GM06990 (cell line): ENCODE measurements at regions not wholly inside any gene's neighbourhood (a gene's known extent, or its start where the extent isn't known, plus 50 kb on each side); places are given as distances from the start of the nearest gene placed in this dataset.

Experiments
- DNase-seq: peaks from one replicate; pipeline ENCODE4 v3.0.0-alpha.2; 2011; ENCODE audit not compliant: insufficient read length; ENCODE audit errors: extremely low read depth
- H3K27me3 ChIP-seq: replicated peaks from 2 replicates; pipeline ENCODE4 v1.6.0; 2011; ENCODE audit warnings: low read length; ENCODE audit not compliant: control insufficient read depth, insufficient read depth
- H3K36me3 ChIP-seq: 2 replicates; pipeline ENCODE4 v1.5.1; 2011; ENCODE audit warnings: low read length; ENCODE audit not compliant: control insufficient read depth, insufficient read depth
- H3K4me3 ChIP-seq: replicated peaks from 2 replicates; pipeline ENCODE4 v1.5.1; 2011; ENCODE audit warnings: low read depth, mild to moderate bottlenecking, control low read depth, low read length
- TF ChIP-seq, protein P1 (sequence below): IDR thresholded peaks from 2 replicates; pipeline ENCODE4 v1.5.1; 2011; ENCODE audit warnings: low read length, control low read depth, mild to moderate bottlenecking, inconsistent platforms; ENCODE audit not compliant: insufficient read depth, poor library complexity, severe bottlenecking

- no peak overlapping the region for H3K4me3 ChIP-seq
- DNase-seq = no peak
- H3K36me3 ChIP-seq = no peaks in the 10 kb centered on the region
- TF ChIP-seq, protein P1, sequence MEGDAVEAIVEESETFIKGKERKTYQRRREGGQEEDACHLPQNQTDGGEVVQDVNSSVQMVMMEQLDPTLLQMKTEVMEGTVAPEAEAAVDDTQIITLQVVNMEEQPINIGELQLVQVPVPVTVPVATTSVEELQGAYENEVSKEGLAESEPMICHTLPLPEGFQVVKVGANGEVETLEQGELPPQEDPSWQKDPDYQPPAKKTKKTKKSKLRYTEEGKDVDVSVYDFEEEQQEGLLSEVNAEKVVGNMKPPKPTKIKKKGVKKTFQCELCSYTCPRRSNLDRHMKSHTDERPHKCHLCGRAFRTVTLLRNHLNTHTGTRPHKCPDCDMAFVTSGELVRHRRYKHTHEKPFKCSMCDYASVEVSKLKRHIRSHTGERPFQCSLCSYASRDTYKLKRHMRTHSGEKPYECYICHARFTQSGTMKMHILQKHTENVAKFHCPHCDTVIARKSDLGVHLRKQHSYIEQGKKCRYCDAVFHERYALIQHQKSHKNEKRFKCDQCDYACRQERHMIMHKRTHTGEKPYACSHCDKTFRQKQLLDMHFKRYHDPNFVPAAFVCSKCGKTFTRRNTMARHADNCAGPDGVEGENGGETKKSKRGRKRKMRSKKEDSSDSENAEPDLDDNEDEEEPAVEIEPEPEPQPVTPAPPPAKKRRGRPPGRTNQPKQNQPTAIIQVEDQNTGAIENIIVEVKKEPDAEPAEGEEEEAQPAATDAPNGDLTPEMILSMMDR = no peak
- H3K27me3 ChIP-seq = no peaks in the 10 kb centered on the region
These were observed 278.6 kb upstream of the C9orf72 start for GRCh38 chr9:27851858-27852257.

GRCh38 chr9:27853529-27853928 lies 280.2 kb upstream of the C9orf72 start:
- Histone ChIP-seq H3K27me3 (no peaks in the 10 kb centered on the region), H3K4me3 (no peak overlapping the region), H3K36me3 (no peaks in the 10 kb centered on the region)
- DNase-seq = no peak
- TF ChIP-seq, protein P1 = no peak

GRCh38 chr9:27856054-27856453 lies 282.8 kb upstream of the C9orf72 start:
- Histone ChIP-seq H3K27me3 (no peaks in the 10 kb centered on the region), H3K4me3 (no peak overlapping the region), H3K36me3 (no peaks in the 10 kb centered on the region)
- no peak for DNase-seq
- TF ChIP-seq, protein P1 = no peak

DNA sequence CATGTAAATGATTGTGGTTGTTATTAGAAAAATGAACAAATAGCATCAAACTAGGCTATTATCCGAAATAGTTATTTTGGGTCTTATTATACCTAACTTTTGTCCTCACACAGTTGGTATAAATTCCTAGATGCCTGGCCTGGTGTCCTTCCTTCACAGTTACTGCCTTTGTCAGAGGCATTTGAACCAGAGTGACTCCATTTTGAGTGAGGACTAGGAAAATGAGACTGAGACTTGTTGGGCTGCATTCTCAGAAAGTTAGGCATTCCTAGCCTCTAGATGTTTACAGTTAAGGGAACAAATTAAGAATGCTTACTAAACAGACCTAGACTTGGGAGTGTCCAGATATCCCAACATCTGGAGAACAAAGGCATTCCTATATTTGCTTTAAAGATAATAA lies 283.5 kb upstream of the C9orf72 start:
- TF ChIP-seq, protein P1 = no peak
- Histone ChIP-seq H3K4me3 (no peak overlapping the region), H3K36me3 (no peaks in the 10 kb centered on the region), H3K27me3 (no peaks in the 10 kb centered on the region)
- DNase-seq = no peak

DNA sequence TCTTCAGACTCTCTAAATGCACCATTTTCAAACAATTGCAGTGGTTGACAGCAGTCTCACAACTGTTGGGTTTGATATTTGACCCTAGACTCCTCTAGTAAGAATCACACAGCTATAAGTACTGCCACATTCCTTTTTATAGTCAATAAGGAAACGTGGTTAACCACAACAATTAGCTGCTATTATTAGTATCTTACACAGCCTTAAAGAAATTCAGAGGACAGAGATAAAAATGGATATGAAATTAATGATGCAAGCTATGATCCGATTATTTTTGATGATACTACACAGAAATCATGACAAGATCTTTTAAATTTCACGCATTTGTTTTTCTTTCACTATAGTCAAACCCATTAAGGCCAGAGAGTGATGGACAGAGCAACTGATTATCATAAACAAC lies 288.6 kb upstream of the C9orf72 start:
- TF ChIP-seq, protein P1 = no peak
- no peak for DNase-seq
- H3K36me3 ChIP-seq = no peaks in the 10 kb centered on the region
- no peak overlapping the region for H3K4me3 ChIP-seq
- H3K27me3 ChIP-seq = no peaks in the 10 kb centered on the region
